Osteoblast (primary cell): ENCODE measurements at regions not wholly inside any gene's neighbourhood (a gene's known extent, or its start where the extent isn't known, plus 50 kb on each side); places are given as distances from the start of the nearest gene placed in this dataset.

ENCODE experiments used
- DNase-seq: peaks from one replicate; pipeline ENCODE4 v3.0.0; 2011; ENCODE audit warnings: low spot score, mixed read lengths; ENCODE audit not compliant: insufficient read length; ENCODE audit errors: missing footprints
- H2AFZ ChIP-seq: 2 replicates; pipeline ENCODE4 v1.6.0; 2011; ENCODE audit warnings: mild to moderate bottlenecking, low read length
- H3K27ac ChIP-seq: 2 replicates; pipeline ENCODE4 v1.5.1; 2011; ENCODE audit warnings: mild to moderate bottlenecking, low read depth, low read length, moderate library complexity
- H3K27me3 ChIP-seq: 2 replicates; pipeline ENCODE4 v1.6.0; 2012; ENCODE audit warnings: mild to moderate bottlenecking, control low read depth, inconsistent platforms, low read length, moderate library complexity; ENCODE audit not compliant: insufficient read depth
- H3K36me3 ChIP-seq: 2 replicates; pipeline ENCODE4 v1.5.1; 2011; ENCODE audit warnings: mild to moderate bottlenecking, low read length, control low read depth, moderate library complexity; ENCODE audit not compliant: insufficient read depth
- H3K4me1 ChIP-seq: 2 replicates; pipeline ENCODE4 v1.5.1; 2011; ENCODE audit warnings: mild to moderate bottlenecking, low read length, control low read depth, moderate library complexity; ENCODE audit not compliant: insufficient read depth
- H3K4me2 ChIP-seq: 2 replicates; pipeline ENCODE4 v1.6.0; 2011; ENCODE audit warnings: mild to moderate bottlenecking, low read length; ENCODE audit not compliant: insufficient read depth
- H3K4me3 ChIP-seq: fragments of 200-600 bp; sonication (generic); 3 replicates; pipeline ENCODE4 v1.5.1; 2012; ENCODE audit warnings: mild to moderate bottlenecking, low read length, inconsistent platforms; ENCODE audit not compliant: insufficient read depth
- H3K79me2 ChIP-seq: 2 replicates; pipeline ENCODE4 v1.6.0; 2012; ENCODE audit warnings: mild to moderate bottlenecking, low read length, control low read depth, inconsistent platforms; ENCODE audit not compliant: insufficient read depth
- H3K9me3 ChIP-seq: 2 replicates; pipeline ENCODE4 v1.5.1; 2011; ENCODE audit warnings: low read depth, low read length, control low read depth
- H4K20me1 ChIP-seq: 2 replicates; pipeline ENCODE4 v1.6.0; 2012; ENCODE audit warnings: mild to moderate bottlenecking, low read length, control low read depth; ENCODE audit not compliant: insufficient read depth
- CTCF ChIP-seq: IDR thresholded peaks from 2 replicates; pipeline ENCODE4 v1.5.1; 2011; ENCODE audit warnings: mild to moderate bottlenecking, low read depth, low read length, moderate library complexity; ENCODE audit errors: extremely low read depth

- Histone ChIP-seq H3K27ac (no peak overlapping the region), H3K36me3 (no peaks in the 10 kb centered on the region), H3K79me2 (no peaks in the 10 kb centered on the region), H2AFZ (no peak overlapping the region), H3K4me1 (no peaks in the 10 kb centered on the region), H3K9me3 (no peaks in the 10 kb centered on the region), H3K4me2 (no peak overlapping the region), H4K20me1 (no peaks in the 10 kb centered on the region), H3K4me3 (no peak overlapping the region), H3K27me3 (no peaks in the 10 kb centered on the region)
- DNase-seq, result no peak
- TF ChIP-seq CTCF, result no peak
Observed at GRCh38 chr12:30251546-30251945, 444.1 kb downstream of the IPO8 start.

GRCh38 chr12:30243426-30243825 is 452.2 kb downstream of the IPO8 start:
- TF ChIP-seq CTCF, result no peak
- no peaks in the 10 kb centered on the region for H4K20me1 ChIP-seq
- H3K36me3 ChIP-seq, result no peaks in the 10 kb centered on the region
- H2AFZ ChIP-seq, result no peak overlapping the region
- H3K9me3 ChIP-seq, result no peaks in the 10 kb centered on the region
- no peaks in the 10 kb centered on the region for H3K79me2 ChIP-seq
- no peak overlapping the region for H3K4me3 ChIP-seq
- H3K27ac ChIP-seq, result no peak overlapping the region
- no peak for DNase-seq
- H3K27me3 ChIP-seq, result no peaks in the 10 kb centered on the region
- no peak overlapping the region for H3K4me2 ChIP-seq
- no peaks in the 10 kb centered on the region for H3K4me1 ChIP-seq

- Histone ChIP-seq H3K4me2 (no peak overlapping the region), H3K4me1 (peaks cover 3% of the 10 kb centered on the region), H3K36me3 (no peaks in the 10 kb centered on the region), H3K4me3 (no peak overlapping the region), H2AFZ (no peak overlapping the region), H3K79me2 (no peaks in the 10 kb centered on the region), H3K27me3 (no peaks in the 10 kb centered on the region), H3K27ac (no peak overlapping the region), H3K9me3 (no peaks in the 10 kb centered on the region), H4K20me1 (no peaks in the 10 kb centered on the region)
- no peak for TF ChIP-seq CTCF
- DNase-seq, result no peak
Observed at GRCh38 chr12:30219047-30219446, 435.3 kb upstream of the TMTC1 start.

GRCh38 chr12:30218073-30218472 is 434.3 kb upstream of the TMTC1 start:
- TF ChIP-seq CTCF, result no peak
- Histone ChIP-seq H3K4me1 (peaks cover 3% of the 10 kb centered on the region), H3K4me2 (no peak overlapping the region), H3K4me3 (no peak overlapping the region), H4K20me1 (no peaks in the 10 kb centered on the region), H3K27ac (no peak overlapping the region), H3K9me3 (no peaks in the 10 kb centered on the region), H3K36me3 (no peaks in the 10 kb centered on the region), H3K27me3 (no peaks in the 10 kb centered on the region), H2AFZ (no peak overlapping the region), H3K79me2 (no peaks in the 10 kb centered on the region)
- no peak for DNase-seq
